ENCODE measurements at regions not wholly inside any gene's neighbourhood (a gene's known extent, or its start where the extent isn't known, plus 50 kb on each side); places are given as distances from the start of the nearest gene placed in this dataset.
A peak's percentile ranks its signal among the peaks of the same experiment; 100 is the strongest.

- DNase-seq (ENCODE audit: low spot score) = no peak
Measured at GRCh38 chr12:41891226-41891625, 253.4 kb downstream of the GXYLT1 start.

GRCh38 chr12:41888285-41888684 lies 256.4 kb downstream of the GXYLT1 start:
- no peak for DNase-seq (ENCODE audit: low spot score)

GRCh38 chr12:41881891-41882805 lies 262.5 kb downstream of the GXYLT1 start:
- no peak for DNase-seq (ENCODE audit: low spot score)

- DNase-seq (ENCODE audit: low spot score) = no peak
Measured at GRCh38 chr12:41869432-41869831, 275.2 kb downstream of the GXYLT1 start.

GRCh38 chr12:41866878-41867430 lies 277.7 kb downstream of the GXYLT1 start:
- no peak for DNase-seq (ENCODE audit: low spot score)

- no peak for DNase-seq (ENCODE audit: low spot score)
Measured at GRCh38 chr12:41856228-41856627, 288.4 kb downstream of the GXYLT1 start.

GRCh38 chr12:41850046-41850445 lies 294.6 kb downstream of the GXYLT1 start:
- DNase-seq (ENCODE audit: low spot score) = no peak

GRCh38 chr12:41846718-41847117 lies 298.0 kb downstream of the GXYLT1 start:
- no peak for DNase-seq (ENCODE audit: low spot score)

GRCh38 chr12:41836416-41836815 lies 308.3 kb downstream of the GXYLT1 start:
- no peak for DNase-seq (ENCODE audit: low spot score)

- no peak for DNase-seq (ENCODE audit: low spot score)
Measured at GRCh38 chr12:41835556-41835955, 309.1 kb downstream of the GXYLT1 start.

GRCh38 chr12:41819948-41820347 lies 324.7 kb downstream of the GXYLT1 start:
- no peak for DNase-seq (ENCODE audit: low spot score)

GRCh38 chr12:41804026-41804425 lies 340.6 kb downstream of the GXYLT1 start:
- no peak for DNase-seq (ENCODE audit: low spot score)

GRCh38 chr12:41802803-41803202 lies 341.9 kb downstream of the GXYLT1 start:
- no peak for DNase-seq (ENCODE audit: low spot score)

- no peak for DNase-seq (ENCODE audit: low spot score)
Measured at GRCh38 chr12:41801261-41801660, 343.4 kb downstream of the GXYLT1 start.

- DNase-seq (ENCODE audit: low spot score) = no peak
Measured at GRCh38 chr12:41799671-41800070, 345.0 kb downstream of the GXYLT1 start.

- DNase-seq (ENCODE audit: low spot score) = peak; percentile 11
Measured at GRCh38 chr12:41795910-41796309, 348.8 kb downstream of the GXYLT1 start.

GRCh38 chr12:41795051-41795600 lies 349.5 kb downstream of the GXYLT1 start:
- DNase-seq (ENCODE audit: low spot score) = no peak

- no peak for DNase-seq (ENCODE audit: low spot score)
Measured at GRCh38 chr12:41794336-41794735, 350.3 kb downstream of the GXYLT1 start.

GRCh38 chr12:41784957-41785356 lies 359.7 kb downstream of the GXYLT1 start:
- no peak for DNase-seq (ENCODE audit: low spot score)

GRCh38 chr12:41778934-41779333 lies 365.7 kb downstream of the GXYLT1 start:
- DNase-seq (ENCODE audit: low spot score) = no peak

GRCh38 chr12:41777064-41777790 lies 367.4 kb downstream of the GXYLT1 start:
- DNase-seq (ENCODE audit: low spot score) = no peak

GRCh38 chr12:41772478-41772877 lies 372.2 kb downstream of the GXYLT1 start:
- no peak for DNase-seq (ENCODE audit: low spot score)
